ENCODE measurements at regions not wholly inside any gene's neighbourhood (a gene's known extent, or its start where the extent isn't known, plus 50 kb on each side); places are given as distances from the start of the nearest gene placed in this dataset.

GRCh38 chr6:148055419-148055818 lies 287.2 kb upstream of the SASH1 start:
- no peak overlapping the region for H3K4me3 Mint-ChIP-seq
- no peaks in the 10 kb centered on the region for H3K36me3 Mint-ChIP-seq
- H3K4me1 Mint-ChIP-seq (ENCODE audit: low read depth) = no peaks in the 10 kb centered on the region
- peaks cover 11% of the 10 kb centered on the region for H3K9me3 Mint-ChIP-seq (ENCODE audit: low read depth)
- H3K27ac Mint-ChIP-seq = no peak overlapping the region
- H3K27me3 Mint-ChIP-seq = no peaks in the 10 kb centered on the region

DNA sequence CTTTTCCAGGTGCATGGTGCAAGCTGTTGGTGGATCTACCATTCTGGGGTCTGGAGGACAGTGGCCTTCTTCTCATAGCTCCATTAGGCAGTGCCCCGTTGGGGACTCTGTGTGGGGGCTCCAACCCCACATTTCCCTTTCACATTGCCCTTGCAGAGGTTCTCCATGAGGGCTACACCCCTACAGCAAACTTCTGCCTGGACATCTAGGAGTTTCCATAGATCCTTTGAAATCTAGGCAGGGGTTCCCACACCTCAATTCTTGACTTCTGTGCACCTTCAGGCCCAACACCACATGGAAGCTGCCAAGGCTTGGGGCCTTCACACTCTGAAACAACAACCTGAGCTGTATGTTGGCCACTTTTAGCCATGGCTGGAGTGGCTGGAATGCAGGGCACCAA lies 282.8 kb upstream of the SASH1 start:
- no peak overlapping the region for H3K4me3 Mint-ChIP-seq
- no peaks in the 10 kb centered on the region for H3K27me3 Mint-ChIP-seq
- peaks cover 1% of the 10 kb centered on the region for H3K9me3 Mint-ChIP-seq (ENCODE audit: low read depth)
- H3K27ac Mint-ChIP-seq = no peak overlapping the region
- no peaks in the 10 kb centered on the region for H3K4me1 Mint-ChIP-seq (ENCODE audit: low read depth)
- no peaks in the 10 kb centered on the region for H3K36me3 Mint-ChIP-seq

DNA sequence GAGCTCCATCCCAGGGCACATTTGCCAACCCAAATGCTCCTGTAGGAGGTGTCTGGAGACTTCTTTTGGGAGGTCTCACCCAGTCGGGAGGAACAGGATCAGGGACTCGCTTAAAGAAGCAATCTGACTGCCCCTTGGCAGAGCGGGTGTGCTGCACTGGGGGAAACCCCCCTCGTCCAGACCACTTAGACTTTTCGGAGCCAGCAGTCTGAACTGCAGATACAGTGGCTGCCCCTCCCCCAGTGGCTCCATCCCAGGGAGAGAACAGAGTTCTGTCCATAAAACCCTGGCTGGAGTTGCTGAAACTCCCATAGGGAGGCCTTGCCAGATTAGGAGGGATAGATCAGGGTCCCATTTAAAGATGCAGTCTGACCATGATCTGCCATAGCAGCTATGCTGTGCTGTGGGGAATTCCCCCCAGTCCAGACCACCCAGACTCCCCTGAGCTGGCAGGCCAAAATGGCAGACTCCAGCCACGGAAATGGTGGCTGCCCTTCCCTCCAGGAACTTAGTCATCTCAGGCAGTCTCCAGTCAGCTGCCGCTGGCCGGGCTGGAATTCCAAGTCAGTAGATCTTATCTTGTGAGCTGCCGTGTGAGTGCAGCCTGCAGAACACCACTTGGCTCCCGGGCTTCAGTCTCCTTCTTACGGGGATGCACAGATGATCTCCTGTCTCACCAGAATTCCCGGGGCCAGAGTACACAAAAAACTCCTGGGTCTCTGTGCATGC lies 278.1 kb upstream of the SASH1 start:
- Mint-ChIP-seq H3K9me3 (ENCODE audit: low read depth) (no peaks in the 10 kb centered on the region), H3K4me3 (no peak overlapping the region), H3K27ac (no peak overlapping the region), H3K4me1 (ENCODE audit: low read depth) (no peaks in the 10 kb centered on the region), H3K36me3 (no peaks in the 10 kb centered on the region), H3K27me3 (no peaks in the 10 kb centered on the region)

- Mint-ChIP-seq H3K27me3 (peaks cover 1% of the 10 kb centered on the region), H3K4me3 (no peak overlapping the region), H3K4me1 (ENCODE audit: low read depth) (no peaks in the 10 kb centered on the region), H3K27ac (no peak overlapping the region), H3K9me3 (ENCODE audit: low read depth) (peaks cover 3% of the 10 kb centered on the region), H3K36me3 (no peaks in the 10 kb centered on the region)
Observed at GRCh38 chr6:148068437-148069061, 274.1 kb upstream of the SASH1 start.

- H3K4me3 Mint-ChIP-seq = no peak overlapping the region
- H3K36me3 Mint-ChIP-seq = no peaks in the 10 kb centered on the region
- H3K9me3 Mint-ChIP-seq (ENCODE audit: low read depth) = peaks cover 3% of the 10 kb centered on the region
- H3K27me3 Mint-ChIP-seq = peaks cover 3% of the 10 kb centered on the region
- no peaks in the 10 kb centered on the region for H3K4me1 Mint-ChIP-seq (ENCODE audit: low read depth)
- no peak overlapping the region for H3K27ac Mint-ChIP-seq
Observed at GRCh38 chr6:148069256-148069655, 273.4 kb upstream of the SASH1 start.

- H3K4me1 Mint-ChIP-seq (ENCODE audit: low read depth) = no peaks in the 10 kb centered on the region
- H3K9me3 Mint-ChIP-seq (ENCODE audit: low read depth) = peaks cover 3% of the 10 kb centered on the region
- no peak overlapping the region for H3K27ac Mint-ChIP-seq
- no peaks in the 10 kb centered on the region for H3K36me3 Mint-ChIP-seq
- H3K4me3 Mint-ChIP-seq = no peak overlapping the region
- H3K27me3 Mint-ChIP-seq = peaks cover 7% of the 10 kb centered on the region
Observed at GRCh38 chr6:148074291-148074690, 268.3 kb upstream of the SASH1 start.

DNA sequence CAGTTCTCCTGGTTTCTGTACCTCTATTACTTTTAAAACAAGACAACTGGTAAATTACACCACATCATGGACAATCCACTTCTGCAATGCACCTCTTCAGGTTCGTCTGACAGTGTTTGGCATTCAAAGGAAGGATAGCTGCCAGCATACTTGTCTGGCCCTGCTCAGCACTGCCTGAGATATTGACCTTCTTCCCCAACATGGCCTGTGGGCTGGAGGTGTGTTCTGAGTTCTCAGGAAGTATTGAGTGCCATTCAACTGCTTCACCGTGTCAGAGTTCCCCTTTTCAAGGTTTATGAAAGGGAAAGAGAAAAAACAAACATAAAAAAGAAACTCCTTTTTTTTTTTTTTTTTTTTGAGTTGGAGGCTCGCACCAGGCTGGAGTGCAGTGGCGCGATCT lies 267.9 kb upstream of the SASH1 start:
- no peaks in the 10 kb centered on the region for H3K4me1 Mint-ChIP-seq (ENCODE audit: low read depth)
- no peaks in the 10 kb centered on the region for H3K36me3 Mint-ChIP-seq
- H3K9me3 Mint-ChIP-seq (ENCODE audit: low read depth) = peaks cover 3% of the 10 kb centered on the region
- no peak overlapping the region for H3K27ac Mint-ChIP-seq
- peaks cover 8% of the 10 kb centered on the region for H3K27me3 Mint-ChIP-seq
- no peak overlapping the region for H3K4me3 Mint-ChIP-seq

GRCh38 chr6:148075352-148075751 lies 267.3 kb upstream of the SASH1 start:
- Mint-ChIP-seq H3K4me3 (no peak overlapping the region), H3K27ac (no peak overlapping the region), H3K9me3 (ENCODE audit: low read depth) (peaks cover 3% of the 10 kb centered on the region), H3K36me3 (no peaks in the 10 kb centered on the region), H3K4me1 (ENCODE audit: low read depth) (no peaks in the 10 kb centered on the region), H3K27me3 (peaks cover 8% of the 10 kb centered on the region)

DNA sequence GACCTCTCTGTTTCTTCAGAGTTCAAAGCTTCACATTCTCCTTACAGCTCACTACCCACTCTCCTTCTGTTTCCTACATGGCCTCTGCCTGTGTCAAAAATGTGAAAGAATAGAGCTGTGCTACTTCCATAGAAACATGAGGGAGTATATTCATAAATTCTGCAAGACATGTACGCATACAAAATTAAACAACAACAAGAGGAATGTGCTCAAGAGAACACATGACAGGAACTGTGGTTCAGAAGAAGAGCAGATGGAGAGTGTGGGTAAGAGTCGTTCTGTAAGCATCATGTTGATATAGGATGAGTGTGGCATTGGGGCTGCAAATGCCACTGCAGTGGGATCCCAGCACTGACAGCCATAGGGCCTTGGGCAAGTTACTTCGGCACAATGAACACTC lies 266.6 kb upstream of the SASH1 start:
- no peaks in the 10 kb centered on the region for H3K4me1 Mint-ChIP-seq (ENCODE audit: low read depth)
- peaks cover 3% of the 10 kb centered on the region for H3K9me3 Mint-ChIP-seq (ENCODE audit: low read depth)
- H3K27me3 Mint-ChIP-seq = peaks cover 8% of the 10 kb centered on the region
- H3K36me3 Mint-ChIP-seq = no peaks in the 10 kb centered on the region
- H3K27ac Mint-ChIP-seq = no peak overlapping the region
- H3K4me3 Mint-ChIP-seq = no peak overlapping the region

DNA sequence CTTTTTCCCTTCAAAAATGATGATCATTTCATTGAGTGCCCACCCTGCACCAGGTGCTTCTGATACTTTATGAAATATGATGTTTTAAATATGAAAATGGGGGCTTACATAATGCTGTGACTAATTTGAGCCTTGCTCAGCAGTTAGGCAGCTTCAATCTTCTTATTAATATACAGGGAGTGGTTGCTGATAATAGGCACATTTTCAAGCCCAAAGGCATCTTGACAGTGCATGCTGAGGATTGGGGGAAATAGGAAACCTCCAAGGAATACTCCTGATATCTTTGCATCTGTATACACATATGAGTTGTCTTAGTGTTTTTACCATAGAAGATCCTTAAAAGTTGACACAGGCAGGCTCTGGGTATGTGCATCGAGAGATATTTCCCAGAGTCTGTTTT lies 262.3 kb upstream of the SASH1 start:
- no peaks in the 10 kb centered on the region for H3K4me1 Mint-ChIP-seq (ENCODE audit: low read depth)
- H3K4me3 Mint-ChIP-seq = no peak overlapping the region
- no peaks in the 10 kb centered on the region for H3K36me3 Mint-ChIP-seq
- H3K9me3 Mint-ChIP-seq (ENCODE audit: low read depth) = no peaks in the 10 kb centered on the region
- H3K27me3 Mint-ChIP-seq = peaks cover 7% of the 10 kb centered on the region
- no peak overlapping the region for H3K27ac Mint-ChIP-seq

GRCh38 chr6:148081076-148081475 lies 261.6 kb upstream of the SASH1 start:
- Mint-ChIP-seq H3K9me3 (ENCODE audit: low read depth) (no peaks in the 10 kb centered on the region), H3K27me3 (peaks cover 5% of the 10 kb centered on the region), H3K27ac (no peak overlapping the region), H3K4me1 (ENCODE audit: low read depth) (no peaks in the 10 kb centered on the region), H3K36me3 (no peaks in the 10 kb centered on the region), H3K4me3 (no peak overlapping the region)

DNA sequence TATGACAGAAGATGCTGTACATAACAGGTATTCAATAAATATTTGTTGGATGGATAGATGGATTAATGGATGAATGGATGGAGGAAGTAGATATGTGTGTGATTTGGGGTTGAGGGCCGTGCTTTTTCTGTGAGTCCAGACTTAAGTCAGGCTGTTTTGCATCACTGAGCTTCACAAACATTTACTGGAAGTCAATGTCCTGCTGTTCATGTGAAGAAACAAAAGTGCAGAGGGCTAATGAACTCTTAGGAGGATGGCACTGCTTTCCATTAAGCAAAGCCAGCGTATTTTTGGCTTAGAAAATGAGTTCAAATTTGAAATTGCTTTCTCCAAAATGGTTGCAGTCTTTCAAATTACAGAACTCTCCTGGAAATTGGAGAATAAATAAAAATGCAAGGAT lies 260.6 kb upstream of the SASH1 start:
- Mint-ChIP-seq H3K9me3 (ENCODE audit: low read depth) (no peaks in the 10 kb centered on the region), H3K27ac (no peak overlapping the region), H3K27me3 (peaks cover 5% of the 10 kb centered on the region)

GRCh38 chr6:148082696-148083095 lies 259.9 kb upstream of the SASH1 start:
- H3K4me1 Mint-ChIP-seq (ENCODE audit: low read depth) = no peaks in the 10 kb centered on the region
- peaks cover 3% of the 10 kb centered on the region for H3K9me3 Mint-ChIP-seq (ENCODE audit: low read depth)
- no peak overlapping the region for H3K4me3 Mint-ChIP-seq
- H3K27ac Mint-ChIP-seq = no peak overlapping the region
- no peaks in the 10 kb centered on the region for H3K36me3 Mint-ChIP-seq
- peaks cover 7% of the 10 kb centered on the region for H3K27me3 Mint-ChIP-seq

More for the DNA sequence above, 260.6 kb upstream of the SASH1 start:
- Mint-ChIP-seq H3K36me3 (no peaks in the 10 kb centered on the region), H3K4me3 (no peak overlapping the region), H3K4me1 (ENCODE audit: low read depth) (no peaks in the 10 kb centered on the region)

DNA sequence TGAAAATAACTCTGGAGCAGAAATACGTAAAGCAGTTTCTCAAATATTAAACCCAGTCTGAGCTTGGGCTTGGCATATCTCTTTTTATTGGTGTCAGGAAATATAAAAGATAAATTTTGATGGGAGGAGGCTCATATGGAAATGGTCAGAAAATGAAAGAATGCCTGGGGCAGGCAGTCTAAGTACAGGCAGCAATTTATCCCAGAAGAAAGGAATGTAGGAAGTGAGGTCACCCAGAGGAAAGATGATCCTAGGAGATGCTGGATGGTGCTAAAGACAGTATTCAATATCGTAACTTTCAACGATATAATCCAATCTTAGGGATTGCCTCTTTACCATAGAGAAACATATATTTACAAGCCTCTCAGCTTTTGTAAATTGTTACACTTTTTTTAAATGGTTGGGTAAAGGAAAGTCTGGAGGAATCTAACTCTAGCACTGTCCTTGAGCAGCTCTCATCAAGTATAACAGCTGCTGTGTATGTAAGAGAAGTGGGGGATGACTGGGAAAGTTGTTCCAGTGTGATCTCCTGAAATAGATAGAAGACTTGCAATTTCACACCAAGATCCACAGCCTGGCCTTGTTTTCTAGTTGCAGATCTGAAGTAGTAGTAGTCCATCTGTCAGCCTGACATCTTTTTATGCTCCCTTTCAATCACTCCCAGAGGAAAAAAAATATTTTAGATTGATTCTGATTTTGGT lies 256.9 kb upstream of the SASH1 start:
- Mint-ChIP-seq H3K4me1 (ENCODE audit: low read depth) (no peaks in the 10 kb centered on the region), H3K9me3 (ENCODE audit: low read depth) (peaks cover 14% of the 10 kb centered on the region), H3K36me3 (no peaks in the 10 kb centered on the region)

GRCh38 chr6:148086386-148086785 lies 256.3 kb upstream of the SASH1 start:
- Mint-ChIP-seq H3K36me3 (no peaks in the 10 kb centered on the region), H3K4me3 (no peak overlapping the region), H3K9me3 (ENCODE audit: low read depth) (peaks cover 20% of the 10 kb centered on the region), H3K27ac (no peak overlapping the region), H3K27me3 (peaks cover 7% of the 10 kb centered on the region), H3K4me1 (ENCODE audit: low read depth) (no peaks in the 10 kb centered on the region)

More for the DNA sequence above, 256.9 kb upstream of the SASH1 start:
- Mint-ChIP-seq H3K4me3 (no peak overlapping the region), H3K27me3 (peaks cover 7% of the 10 kb centered on the region), H3K27ac (no peak overlapping the region)
